MM.1S (cell line): ENCODE measurements at regions not wholly inside any gene's neighbourhood (a gene's known extent, or its start where the extent isn't known, plus 50 kb on each side); places are given as distances from the start of the nearest gene placed in this dataset.

Experiments
- DNase-seq: peaks from one replicate; pipeline ENCODE4 v3.0.0-alpha.2; 2015
- H2AFZ ChIP-seq: fragments of 300-600 bp; sonication (generic); 2 replicates; pipeline ENCODE4 v1.6.0; 2016; ENCODE audit warnings: antibody characterized with exemption, low read length
- H3F3A ChIP-seq: fragments of 300-600 bp; sonication (generic); 2 replicates; pipeline ENCODE4 v1.6.1; 2016; ENCODE audit warnings: mild to moderate bottlenecking, antibody characterized with exemption, low read length, moderate library complexity, mixed read lengths; ENCODE audit not compliant: insufficient read depth
- H3K27ac ChIP-seq: fragments of 300-600 bp; sonication (generic); 2 replicates; pipeline ENCODE4 v1.5.1; 2016; ENCODE audit warnings: mild to moderate bottlenecking, low read length
- H3K27me3 ChIP-seq: fragments of 300-600 bp; sonication (generic); replicated peaks from 2 replicates; pipeline ENCODE4 v1.6.0; 2016; ENCODE audit warnings: low read length; ENCODE audit not compliant: insufficient read depth
- H3K36me3 ChIP-seq: fragments of 300-600 bp; sonication (generic); replicated peaks from 2 replicates; pipeline ENCODE4 v1.6.1; 2016; ENCODE audit warnings: mild to moderate bottlenecking, low read length, mixed read lengths; ENCODE audit not compliant: insufficient read depth
- H3K4me1 ChIP-seq: fragments of 300-600 bp; sonication (generic); 2 replicates; pipeline ENCODE4 v1.6.1; 2016; ENCODE audit warnings: low read length, mixed read lengths
- H3K4me2 ChIP-seq: fragments of 300-600 bp; sonication (generic); 2 replicates; pipeline ENCODE4 v1.6.0; 2016; ENCODE audit warnings: low read depth, low read length
- H3K4me3 ChIP-seq: fragments of 300-600 bp; sonication (generic); 2 replicates; pipeline ENCODE4 v1.5.1; 2016; ENCODE audit warnings: low read length, mixed read lengths
- H3K79me2 ChIP-seq: fragments of 300-600 bp; sonication (generic); 2 replicates; pipeline ENCODE4 v1.6.1; 2016; ENCODE audit warnings: mixed run types, low read length, mixed read lengths
- H3K9ac ChIP-seq: fragments of 300-600 bp; sonication (generic); 2 replicates; pipeline ENCODE4 v1.6.1; 2016; ENCODE audit warnings: low read length, mixed read lengths
- H3K9me2 ChIP-seq: fragments of 300-600 bp; sonication (generic); replicated peaks from 2 replicates; pipeline ENCODE4 v1.6.1; 2016; ENCODE audit warnings: mild to moderate bottlenecking, low read length, mixed read lengths; ENCODE audit not compliant: insufficient read depth
- H3K9me3 ChIP-seq: fragments of 300-600 bp; sonication (generic); replicated peaks from 2 replicates; pipeline ENCODE4 v1.6.1; 2016; ENCODE audit warnings: mild to moderate bottlenecking, low read length, mixed read lengths; ENCODE audit not compliant: insufficient read depth
- H4K20me1 ChIP-seq: fragments of 300-600 bp; sonication (generic); 2 replicates; pipeline ENCODE4 v1.6.1; 2016; ENCODE audit warnings: mild to moderate bottlenecking, low read length, moderate library complexity, mixed read lengths; ENCODE audit not compliant: insufficient read depth
- EZH2 ChIP-seq: fragments of 300-600 bp; sonication (generic); optimal IDR thresholded peaks from 2 replicates; pipeline ENCODE3; 2017; ENCODE audit warnings: low read depth, mild to moderate bottlenecking, antibody characterized with exemption, low read length, mixed read lengths
- EZH2phosphoT487 ChIP-seq: fragments of 300-600 bp; sonication (generic); IDR thresholded peaks from 2 replicates; pipeline ENCODE4 v1.6.1; 2018; ENCODE audit warnings: antibody characterized with exemption, low read length
- TF ChIP-seq, protein P1 (sequence below): fragments of 300-600 bp; sonication (generic); IDR thresholded peaks from 2 replicates; pipeline ENCODE4 v1.5.1; 2016; ENCODE audit warnings: antibody characterized with exemption, low read length, mixed read lengths

DNA sequence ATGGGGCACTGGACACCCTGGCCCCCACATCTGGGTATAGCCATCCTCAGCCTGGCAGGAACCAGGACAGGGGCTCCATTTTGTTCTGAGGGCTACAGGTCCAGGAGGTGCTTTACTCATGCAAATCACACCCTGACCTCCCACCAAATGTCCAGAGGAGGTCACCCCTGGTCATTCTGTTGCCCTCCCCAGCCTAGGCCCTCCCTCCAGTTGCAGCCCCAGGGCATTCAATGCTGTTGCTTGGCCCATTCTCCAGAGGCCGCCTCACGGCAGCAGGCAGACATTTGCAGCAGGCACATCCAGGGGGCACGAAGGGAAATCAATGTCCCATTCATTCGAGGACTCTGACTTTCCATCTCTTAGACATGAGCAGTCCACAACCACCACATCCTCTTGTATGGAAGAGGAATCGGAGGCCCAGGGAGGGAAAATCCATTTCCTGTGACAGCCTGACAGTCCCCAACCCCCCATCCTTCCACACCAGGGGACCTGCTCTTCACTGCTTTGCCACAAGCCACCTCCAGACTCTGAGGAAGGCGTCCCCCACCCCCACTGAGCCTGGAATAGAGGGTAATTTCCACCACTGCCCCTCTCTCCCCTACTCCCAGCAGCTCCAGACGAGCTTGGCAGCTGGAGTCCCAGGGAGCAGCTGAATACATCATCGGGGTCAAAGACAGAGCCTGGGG is 76.2 kb upstream of the UNC5B start:
- H3K9ac ChIP-seq: no peak overlapping the region
- H3K79me2 ChIP-seq: no peaks in the 10 kb centered on the region
- H3K9me3 ChIP-seq: no peaks in the 10 kb centered on the region
- H3K36me3 ChIP-seq: no peaks in the 10 kb centered on the region
- no peak for TF ChIP-seq EZH2
- no peak for TF ChIP-seq EZH2phosphoT487
- TF ChIP-seq, protein P1, sequence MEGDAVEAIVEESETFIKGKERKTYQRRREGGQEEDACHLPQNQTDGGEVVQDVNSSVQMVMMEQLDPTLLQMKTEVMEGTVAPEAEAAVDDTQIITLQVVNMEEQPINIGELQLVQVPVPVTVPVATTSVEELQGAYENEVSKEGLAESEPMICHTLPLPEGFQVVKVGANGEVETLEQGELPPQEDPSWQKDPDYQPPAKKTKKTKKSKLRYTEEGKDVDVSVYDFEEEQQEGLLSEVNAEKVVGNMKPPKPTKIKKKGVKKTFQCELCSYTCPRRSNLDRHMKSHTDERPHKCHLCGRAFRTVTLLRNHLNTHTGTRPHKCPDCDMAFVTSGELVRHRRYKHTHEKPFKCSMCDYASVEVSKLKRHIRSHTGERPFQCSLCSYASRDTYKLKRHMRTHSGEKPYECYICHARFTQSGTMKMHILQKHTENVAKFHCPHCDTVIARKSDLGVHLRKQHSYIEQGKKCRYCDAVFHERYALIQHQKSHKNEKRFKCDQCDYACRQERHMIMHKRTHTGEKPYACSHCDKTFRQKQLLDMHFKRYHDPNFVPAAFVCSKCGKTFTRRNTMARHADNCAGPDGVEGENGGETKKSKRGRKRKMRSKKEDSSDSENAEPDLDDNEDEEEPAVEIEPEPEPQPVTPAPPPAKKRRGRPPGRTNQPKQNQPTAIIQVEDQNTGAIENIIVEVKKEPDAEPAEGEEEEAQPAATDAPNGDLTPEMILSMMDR: no peak
- no peaks in the 10 kb centered on the region for H3F3A ChIP-seq
- no peak for DNase-seq
- no peaks in the 10 kb centered on the region for H4K20me1 ChIP-seq
- no peaks in the 10 kb centered on the region for H3K4me1 ChIP-seq
- no peak overlapping the region for H3K27ac ChIP-seq
- no peak overlapping the region for H2AFZ ChIP-seq
- no peak overlapping the region for H3K4me2 ChIP-seq
- peaks cover 5% of the 10 kb centered on the region; the same call in 1 of the 2 replicates for H3K27me3 ChIP-seq
- H3K9me2 ChIP-seq: no peaks in the 10 kb centered on the region
- H3K4me3 ChIP-seq: no peak overlapping the region

GRCh38 chr10:71137701-71138100 is 74.7 kb upstream of the UNC5B start:
- H3K27me3 ChIP-seq: peaks cover 5% of the 10 kb centered on the region
- no peak for DNase-seq
- no peak overlapping the region for H2AFZ ChIP-seq
- no peak overlapping the region for H3K27ac ChIP-seq
- no peaks in the 10 kb centered on the region for H3K36me3 ChIP-seq
- TF ChIP-seq, protein P1: no peak
- no peak for TF ChIP-seq EZH2
- TF ChIP-seq EZH2phosphoT487: no peak
- no peaks in the 10 kb centered on the region for H3K4me1 ChIP-seq
- no peaks in the 10 kb centered on the region for H3K9me3 ChIP-seq
- no peaks in the 10 kb centered on the region for H3F3A ChIP-seq
- no peaks in the 10 kb centered on the region for H4K20me1 ChIP-seq
- no peaks in the 10 kb centered on the region for H3K9me2 ChIP-seq
- H3K79me2 ChIP-seq: no peaks in the 10 kb centered on the region
- H3K4me2 ChIP-seq: no peak overlapping the region
- H3K4me3 ChIP-seq: no peak overlapping the region
- no peak overlapping the region for H3K9ac ChIP-seq

- no peak overlapping the region for H3K4me2 ChIP-seq
- no peaks in the 10 kb centered on the region for H3K9me2 ChIP-seq
- no peaks in the 10 kb centered on the region for H3K36me3 ChIP-seq
- H4K20me1 ChIP-seq: no peaks in the 10 kb centered on the region
- no peak for DNase-seq
- H3K27me3 ChIP-seq: peaks cover 5% of the 10 kb centered on the region
- no peaks in the 10 kb centered on the region for H3K9me3 ChIP-seq
- H3K4me3 ChIP-seq: no peak overlapping the region
- TF ChIP-seq, protein P1: no peak
- TF ChIP-seq EZH2: no peak
- no peak for TF ChIP-seq EZH2phosphoT487
- no peaks in the 10 kb centered on the region for H3K79me2 ChIP-seq
- no peaks in the 10 kb centered on the region for H3K4me1 ChIP-seq
- no peak overlapping the region for H2AFZ ChIP-seq
- no peak overlapping the region for H3K27ac ChIP-seq
- H3K9ac ChIP-seq: no peak overlapping the region
- no peaks in the 10 kb centered on the region for H3F3A ChIP-seq
Measured at GRCh38 chr10:71138166-71138830, 74.1 kb upstream of the UNC5B start.
